K562 (cell line): ENCODE measurements at regions not wholly inside any gene's neighbourhood (a gene's known extent, or its start where the extent isn't known, plus 50 kb on each side); places are given as distances from the start of the nearest gene placed in this dataset.

Experiments used
- CREM ChIP-seq: IDR thresholded peaks from 2 replicates; pipeline ENCODE4 v1.6.1; 2014; ENCODE audit warnings: antibody characterized with exemption, low read depth
- HCFC1 ChIP-seq: IDR thresholded peaks from 2 replicates; pipeline ENCODE4 v1.6.1; 2012; ENCODE audit warnings: low read depth, low read length, improper control_type of control experiment
- HDAC2 ChIP-seq: fragments of 450-650 bp; IDR thresholded peaks from 2 replicates; pipeline ENCODE4 v1.6.1; 2016; ENCODE audit warnings: mild to moderate bottlenecking
- MAFF ChIP-seq: IDR thresholded peaks from 2 replicates; pipeline ENCODE4 v1.6.1; 2012; ENCODE audit warnings: low read length, improper control_type of control experiment
- MEIS2 ChIP-seq: fragments of 450-650 bp; IDR thresholded peaks from 2 replicates; pipeline ENCODE4 v1.6.1; 2014; ENCODE audit warnings: mild to moderate bottlenecking; ENCODE audit not compliant: partially characterized antibody
- MTA3 ChIP-seq: fragments of 450-650 bp; formaldehyde crosslinking; IDR thresholded peaks from 2 replicates; pipeline ENCODE4 v1.6.1; 2017; ENCODE audit warnings: mild to moderate bottlenecking, borderline replicate concordance
- NBN ChIP-seq: fragments of 450-650 bp; IDR thresholded peaks from 2 replicates; pipeline ENCODE4 v1.6.1; 2016; ENCODE audit warnings: low read depth, mild to moderate bottlenecking
- NR1H2 ChIP-seq: sonication (generic); formaldehyde crosslinking; IDR thresholded peaks from 2 replicates; pipeline ENCODE4 v1.4.0; 2020; ENCODE audit warnings: mild to moderate bottlenecking, missing genetic modification reagents
- NRF1 ChIP-seq, 2 experiments: fragments of 450-650 bp; IDR thresholded peaks in 1 of 2; conservative IDR thresholded peaks in 1 of 2; 2 replicates each; pipeline ENCODE4 v1.6.1; 2014; ENCODE audit warnings: mild to moderate bottlenecking in 2 of 2
- TBL1XR1 ChIP-seq, 2 experiments: IDR thresholded peaks; 2 replicates each; pipeline ENCODE4 v1.6.1; 2012; ENCODE audit warnings: improper control_type of control experiment in 2 of 2, low read length in 2 of 2, mild to moderate bottlenecking in 1 of 2
- TEAD4 ChIP-seq, 2 experiments: sonication (generic) in 1 of 2; formaldehyde crosslinking in 1 of 2; IDR thresholded peaks; 2 replicates each; pipeline versions ENCODE4 v1.6.1 to v1.8.0; 2012 to 2022; ENCODE audit warnings: borderline replicate concordance in 1 of 2, inconsistent platforms in 1 of 2, low read length in 1 of 2, mild to moderate bottlenecking in 1 of 2, missing genetic modification reagents in 1 of 2
- ZBTB40 ChIP-seq, 2 experiments: fragments of 450-650 bp in 1 of 2; sonication (generic) in 1 of 2; formaldehyde crosslinking in 1 of 2; IDR thresholded peaks; 2 replicates each; pipeline versions ENCODE4 v1.7.1 to v1.9.0; 2016 to 2022; ENCODE audit warnings: inconsistent platforms in 1 of 2, mild to moderate bottlenecking in 1 of 2, missing genetic modification reagents in 1 of 2
- ZNF444 ChIP-seq: fragments of 250-450 bp; sonication (Bioruptor Pico); IDR thresholded peaks from 2 replicates; pipeline ENCODE4 v1.4.0; 2020; ENCODE audit warnings: mild to moderate bottlenecking, moderate library complexity

GRCh38 chr12:76158518-76159321, 74.2 kb upstream of the NAP1L1 start (continued):
- TF ChIP-seq CREM (peak; percentile 53; the same call in 1 of the 2 replicates), ZNF444 (CRISPR knock-in tag) (0 out of 2 replicates have a peak, but pooled peaks have one; percentile 51), TBL1XR1 (IDR thresholded peaks at IDR 0.05; ENCODE audit: low read length in 2 of 2) (no peak), TEAD4 (IDR thresholded peaks at IDR 0.05; ENCODE audit: low read length) (peak; percentile 62; the same call in 1 of the 2 replicates), TEAD4 (CRISPR knock-in tag; IDR thresholded peaks at IDR 0.05; ENCODE audit: borderline replicate concordance) (no peak), HDAC2 (0 out of 2 replicates have a peak, but pooled peaks have one; percentile 40), MTA3 (peak; percentile 43; the same call in 1 of the 2 replicates), ZBTB40 (IDR thresholded peaks at IDR 0.05) (0 out of 2 replicates have a peak, but pooled peaks have one; percentile 30), ZBTB40 (CRISPR knock-in tag; IDR thresholded peaks at IDR 0.05) (no peak), NR1H2 (CRISPR knock-in tag) (peak; percentile 60; the same call in 1 of the 2 replicates), HCFC1 (0 out of 2 replicates have a peak, but pooled peaks have one; percentile 16), MEIS2 (peak; percentile 76), MAFF (0 out of 2 replicates have a peak, but pooled peaks have one; percentile 10), NRF1 (conservative IDR thresholded peaks at IDR 0.05 in 1 of 2, IDR thresholded peaks at IDR 0.05 in 1 of 2) (0 out of 4 replicates have a peak, but pooled peaks of 1 of the 2 experiments have one; percentile 12), NBN (peak; percentile 70; the same call in 1 of the 2 replicates)
